ENCODE measurements at regions not wholly inside any gene's neighbourhood (a gene's known extent, or its start where the extent isn't known, plus 50 kb on each side); places are given as distances from the start of the nearest gene placed in this dataset.

DNA sequence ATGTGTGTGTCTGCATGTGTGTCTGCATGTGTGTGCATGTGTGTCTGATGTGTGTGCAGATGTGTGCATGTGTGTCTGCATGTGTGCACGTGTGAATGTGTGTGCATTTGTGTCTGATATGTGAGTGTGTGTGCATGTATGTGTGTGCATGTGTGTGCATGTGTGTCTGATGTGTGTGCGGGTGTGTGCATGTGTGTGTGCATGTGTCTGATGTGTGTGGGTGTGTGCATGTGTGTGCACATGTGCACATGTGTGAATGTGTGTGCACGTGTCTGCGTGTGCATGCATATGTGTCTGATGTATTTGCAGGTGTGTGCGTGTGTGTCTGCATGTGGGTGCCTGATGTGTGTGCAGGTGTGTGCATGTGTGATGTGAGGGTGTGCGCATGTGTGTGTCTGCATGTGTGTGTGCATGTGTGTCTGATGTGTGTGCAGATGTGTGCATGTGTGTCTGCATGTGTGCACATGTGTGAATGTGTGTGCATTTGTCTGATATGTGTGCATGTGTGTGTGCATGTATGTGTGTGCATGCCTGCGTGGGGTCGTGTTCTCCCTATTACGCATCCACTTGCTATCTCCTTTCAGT lies 470.1 kb upstream of the HS6ST1 start:
- Mint-ChIP-seq H3K9me3 (ENCODE audit: unreplicated experiment) (peaks cover 10% of the 10 kb centered on the region), H3K27me3 (ENCODE audit: insufficient read depth, unreplicated experiment) (peaks cover 3% of the 10 kb centered on the region), H3K27ac (ENCODE audit: unreplicated experiment) (no peak overlapping the region), H3K4me3 (ENCODE audit: unreplicated experiment) (no peak overlapping the region), H3K36me3 (ENCODE audit: insufficient read depth, unreplicated experiment) (no peaks in the 10 kb centered on the region), H3K4me1 (ENCODE audit: low read depth, unreplicated experiment) (no peaks in the 10 kb centered on the region)
- Histone ChIP-seq H3K27me3 (replicated peaks; ENCODE audit: control insufficient read depth, insufficient read depth, low read length) (no peaks in the 10 kb centered on the region), H3K4me3 (ENCODE audit: low read depth, low read length) (no peak overlapping the region), H3K36me3 (ENCODE audit: control insufficient read depth, insufficient read depth, low read length) (no peaks in the 10 kb centered on the region), H3K9me3 (no peaks in the 10 kb centered on the region; the same call in 1 of the 2 replicates), H3K4me1 (no peaks in the 10 kb centered on the region)
- no peak for DNase-seq
- ChIA-PET CTCF (no interaction called here), POLR2A (no interaction called here)
- TF ChIP-seq, protein P1, sequence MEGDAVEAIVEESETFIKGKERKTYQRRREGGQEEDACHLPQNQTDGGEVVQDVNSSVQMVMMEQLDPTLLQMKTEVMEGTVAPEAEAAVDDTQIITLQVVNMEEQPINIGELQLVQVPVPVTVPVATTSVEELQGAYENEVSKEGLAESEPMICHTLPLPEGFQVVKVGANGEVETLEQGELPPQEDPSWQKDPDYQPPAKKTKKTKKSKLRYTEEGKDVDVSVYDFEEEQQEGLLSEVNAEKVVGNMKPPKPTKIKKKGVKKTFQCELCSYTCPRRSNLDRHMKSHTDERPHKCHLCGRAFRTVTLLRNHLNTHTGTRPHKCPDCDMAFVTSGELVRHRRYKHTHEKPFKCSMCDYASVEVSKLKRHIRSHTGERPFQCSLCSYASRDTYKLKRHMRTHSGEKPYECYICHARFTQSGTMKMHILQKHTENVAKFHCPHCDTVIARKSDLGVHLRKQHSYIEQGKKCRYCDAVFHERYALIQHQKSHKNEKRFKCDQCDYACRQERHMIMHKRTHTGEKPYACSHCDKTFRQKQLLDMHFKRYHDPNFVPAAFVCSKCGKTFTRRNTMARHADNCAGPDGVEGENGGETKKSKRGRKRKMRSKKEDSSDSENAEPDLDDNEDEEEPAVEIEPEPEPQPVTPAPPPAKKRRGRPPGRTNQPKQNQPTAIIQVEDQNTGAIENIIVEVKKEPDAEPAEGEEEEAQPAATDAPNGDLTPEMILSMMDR (IDR thresholded peaks at IDR 0.05; ENCODE audit: insufficient read depth in 1 of 2, low read depth in 1 of 2, low read length in 1 of 2, severe bottlenecking in 1 of 2, unreplicated experiment in 1 of 2): no peak
- no TSS peak for BruUV-seq (replicated peaks)
- intact Hi-C loops (cut with micrococcal nuclease; ENCODE audit: unreplicated experiment): no loop called here

DNA sequence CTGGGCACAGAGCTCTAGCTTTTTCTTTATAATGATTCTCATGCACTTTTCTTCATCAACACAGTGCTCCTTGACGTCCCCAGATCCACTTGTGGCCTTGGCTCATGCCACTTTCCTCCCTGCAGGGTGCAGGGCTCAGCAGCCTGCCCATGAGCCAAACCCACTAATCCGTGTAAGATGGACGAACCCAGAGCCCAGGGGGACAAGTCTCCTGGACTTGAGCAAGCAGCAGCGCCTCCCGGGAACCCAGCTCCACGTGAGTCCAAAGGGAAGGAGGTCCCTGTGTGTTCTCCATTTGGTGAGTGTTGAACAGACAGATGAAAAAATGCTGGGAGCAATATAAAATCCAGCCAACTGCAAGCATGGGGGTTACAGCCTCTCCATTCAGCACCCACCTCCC lies 470.6 kb upstream of the HS6ST1 start:
- BruUV-seq (replicated peaks): no TSS peak
- DNase-seq: no peak
- Mint-ChIP-seq H3K4me1 (ENCODE audit: low read depth, unreplicated experiment) (no peaks in the 10 kb centered on the region), H3K27me3 (ENCODE audit: insufficient read depth, unreplicated experiment) (peaks cover 3% of the 10 kb centered on the region), H3K36me3 (ENCODE audit: insufficient read depth, unreplicated experiment) (no peaks in the 10 kb centered on the region), H3K27ac (ENCODE audit: unreplicated experiment) (no peak overlapping the region), H3K9me3 (ENCODE audit: unreplicated experiment) (peaks cover 10% of the 10 kb centered on the region), H3K4me3 (ENCODE audit: unreplicated experiment) (no peak overlapping the region)
- Histone ChIP-seq H3K4me1 (no peaks in the 10 kb centered on the region), H3K4me3 (ENCODE audit: low read depth, low read length) (no peak overlapping the region), H3K9me3 (no peaks in the 10 kb centered on the region; the same call in 1 of the 2 replicates), H3K36me3 (ENCODE audit: control insufficient read depth, insufficient read depth, low read length) (no peaks in the 10 kb centered on the region), H3K27me3 (replicated peaks; ENCODE audit: control insufficient read depth, insufficient read depth, low read length) (no peaks in the 10 kb centered on the region)
- POLR2A ChIA-PET: no interaction called here
- TF ChIP-seq, protein P1 (IDR thresholded peaks at IDR 0.05; ENCODE audit: insufficient read depth in 1 of 2, low read depth in 1 of 2, low read length in 1 of 2, severe bottlenecking in 1 of 2, unreplicated experiment in 1 of 2): no peak
- CTCF ChIA-PET: no interaction called here
- intact Hi-C loops (cut with micrococcal nuclease; ENCODE audit: unreplicated experiment): no loop called here

DNA sequence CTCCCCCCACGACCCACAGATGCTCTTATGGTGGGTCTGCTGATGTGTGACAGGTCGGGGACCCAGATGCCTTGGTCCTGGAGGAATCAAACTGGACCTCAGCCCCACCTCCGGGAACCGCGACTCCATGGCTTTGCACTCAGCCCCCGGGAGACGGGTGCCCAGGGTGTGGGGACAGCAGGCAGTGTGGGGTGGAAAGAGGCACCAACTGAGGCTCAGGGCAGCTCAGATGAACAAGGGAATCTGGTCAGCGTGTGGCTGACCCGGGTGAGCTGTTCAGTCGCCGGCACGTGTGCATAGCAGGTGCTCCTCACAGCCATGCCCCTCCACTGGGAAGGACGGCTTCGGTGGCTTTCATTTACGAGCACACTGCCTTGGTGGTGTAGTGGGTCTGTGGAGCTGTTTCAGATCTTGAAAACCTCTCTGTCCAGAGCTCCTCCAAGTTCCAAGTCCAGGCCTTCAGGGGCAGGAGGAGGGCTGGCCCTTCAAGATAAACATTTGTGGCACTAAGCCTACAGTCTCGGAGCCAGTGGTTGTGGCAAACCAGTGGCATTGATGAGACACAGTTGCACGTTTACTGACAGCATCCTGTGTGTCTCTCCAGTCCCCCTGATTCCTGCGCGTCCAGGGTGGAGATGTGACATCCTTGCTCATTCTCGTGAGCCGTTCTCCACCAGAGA lies 471.2 kb upstream of the HS6ST1 start:
- POLR2A ChIA-PET: no interaction called here
- H3K27me3 Mint-ChIP-seq (ENCODE audit: insufficient read depth, unreplicated experiment): peaks cover 3% of the 10 kb centered on the region
- H3K9me3 ChIP-seq: no peaks in the 10 kb centered on the region; the same call in 1 of the 2 replicates
- H3K4me1 Mint-ChIP-seq (ENCODE audit: low read depth, unreplicated experiment): no peaks in the 10 kb centered on the region
- no peak overlapping the region for H3K4me3 ChIP-seq (ENCODE audit: low read depth, low read length)
- TF ChIP-seq, protein P1 (IDR thresholded peaks at IDR 0.05; ENCODE audit: insufficient read depth in 1 of 2, low read depth in 1 of 2, low read length in 1 of 2, severe bottlenecking in 1 of 2, unreplicated experiment in 1 of 2): no peak
- H3K27me3 ChIP-seq (replicated peaks; ENCODE audit: control insufficient read depth, insufficient read depth, low read length): no peaks in the 10 kb centered on the region
- no peak for DNase-seq
- H3K27ac Mint-ChIP-seq (ENCODE audit: unreplicated experiment): no peak overlapping the region
- no TSS peak for BruUV-seq (replicated peaks)
- CTCF ChIA-PET: no interaction called here
- intact Hi-C loops (cut with micrococcal nuclease; ENCODE audit: unreplicated experiment): no loop called here
- H3K4me3 Mint-ChIP-seq (ENCODE audit: unreplicated experiment): no peak overlapping the region
- no peaks in the 10 kb centered on the region for H3K36me3 ChIP-seq (ENCODE audit: control insufficient read depth, insufficient read depth, low read length)
- no peaks in the 10 kb centered on the region for H3K36me3 Mint-ChIP-seq (ENCODE audit: insufficient read depth, unreplicated experiment)
- H3K4me1 ChIP-seq: no peaks in the 10 kb centered on the region
- H3K9me3 Mint-ChIP-seq (ENCODE audit: unreplicated experiment): peaks cover 10% of the 10 kb centered on the region

All from Caco-2 (cell line).